SU-DHL-6 (cell line): ENCODE measurements at regions not wholly inside any gene's neighbourhood (a gene's known extent, or its start where the extent isn't known, plus 50 kb on each side); places are given as distances from the start of the nearest gene placed in this dataset.

ENCODE experiments used
- EZH2phosphoT487 ChIP-seq: fragments of 200-600 bp; sonication (generic), shearing (Covaris generic); conservative IDR thresholded peaks from 2 replicates; pipeline ENCODE4 v1.6.1; 2018; ENCODE audit warnings: mild to moderate bottlenecking, antibody characterized with exemption, low read length, moderate library complexity, mixed read lengths
- TF ChIP-seq, protein P1 (sequence below): fragments of 200-600 bp; sonication (generic); IDR thresholded peaks from one replicate; pipeline ENCODE4 v1.5.1; 2017; ENCODE audit warnings: antibody characterized with exemption, mild to moderate bottlenecking, low read length, moderate library complexity; ENCODE audit not compliant: insufficient read depth, poor library complexity, severe bottlenecking

DNA sequence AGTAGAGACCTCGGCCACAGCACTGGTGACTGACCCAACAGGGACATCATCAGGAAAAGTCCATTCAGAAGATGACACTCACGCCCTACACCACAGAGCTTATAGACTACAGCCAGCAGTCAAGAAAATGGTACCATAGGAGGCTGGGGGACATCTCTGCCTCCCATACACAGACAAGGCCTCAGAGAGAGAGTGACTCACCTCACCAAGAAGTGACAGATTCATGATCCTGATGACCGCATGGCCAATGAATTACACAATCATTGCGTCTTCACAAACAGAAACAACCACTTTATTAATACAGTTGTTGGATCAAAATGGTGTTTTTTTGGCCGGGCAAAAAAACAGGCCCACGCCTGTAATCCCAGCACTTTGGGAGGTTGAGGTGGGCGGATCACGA, 260.8 kb upstream of the TSHZ3 start:
- TF ChIP-seq, protein P1, sequence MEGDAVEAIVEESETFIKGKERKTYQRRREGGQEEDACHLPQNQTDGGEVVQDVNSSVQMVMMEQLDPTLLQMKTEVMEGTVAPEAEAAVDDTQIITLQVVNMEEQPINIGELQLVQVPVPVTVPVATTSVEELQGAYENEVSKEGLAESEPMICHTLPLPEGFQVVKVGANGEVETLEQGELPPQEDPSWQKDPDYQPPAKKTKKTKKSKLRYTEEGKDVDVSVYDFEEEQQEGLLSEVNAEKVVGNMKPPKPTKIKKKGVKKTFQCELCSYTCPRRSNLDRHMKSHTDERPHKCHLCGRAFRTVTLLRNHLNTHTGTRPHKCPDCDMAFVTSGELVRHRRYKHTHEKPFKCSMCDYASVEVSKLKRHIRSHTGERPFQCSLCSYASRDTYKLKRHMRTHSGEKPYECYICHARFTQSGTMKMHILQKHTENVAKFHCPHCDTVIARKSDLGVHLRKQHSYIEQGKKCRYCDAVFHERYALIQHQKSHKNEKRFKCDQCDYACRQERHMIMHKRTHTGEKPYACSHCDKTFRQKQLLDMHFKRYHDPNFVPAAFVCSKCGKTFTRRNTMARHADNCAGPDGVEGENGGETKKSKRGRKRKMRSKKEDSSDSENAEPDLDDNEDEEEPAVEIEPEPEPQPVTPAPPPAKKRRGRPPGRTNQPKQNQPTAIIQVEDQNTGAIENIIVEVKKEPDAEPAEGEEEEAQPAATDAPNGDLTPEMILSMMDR: no peak
- no peak for TF ChIP-seq EZH2phosphoT487
